ENCODE measurements at regions not wholly inside any gene's neighbourhood (a gene's known extent, or its start where the extent isn't known, plus 50 kb on each side); places are given as distances from the start of the nearest gene placed in this dataset.

- DNase-seq: no peak
Observed at GRCh38 chr1:30032302-30032701, 691.1 kb downstream of the MATN1 start.

- DNase-seq: no peak
Observed at GRCh38 chr1:30029677-30030076, 693.7 kb downstream of the MATN1 start.

- no peak for DNase-seq
Observed at GRCh38 chr1:30028939-30029338, 694.4 kb downstream of the MATN1 start.

- DNase-seq: no peak
Observed at GRCh38 chr1:30028283-30028682, 695.1 kb downstream of the MATN1 start.

GRCh38 chr1:30027247-30027646 is 696.1 kb downstream of the MATN1 start:
- DNase-seq: no peak

GRCh38 chr1:30024411-30025195 is 698.8 kb downstream of the MATN1 start:
- DNase-seq: no peak

- DNase-seq: no peak
Observed at GRCh38 chr1:30023339-30024022, 699.9 kb downstream of the MATN1 start.

- DNase-seq: no peak
Observed at GRCh38 chr1:30014031-30014430, 709.4 kb downstream of the MATN1 start.

- DNase-seq: no peak
Observed at GRCh38 chr1:30012455-30013440, 710.6 kb downstream of the MATN1 start.

GRCh38 chr1:30011970-30012369 is 711.4 kb downstream of the MATN1 start:
- no peak for DNase-seq

GRCh38 chr1:30010506-30011106 is 712.8 kb downstream of the MATN1 start:
- no peak for DNase-seq

GRCh38 chr1:30009720-30010119 is 713.7 kb downstream of the MATN1 start:
- DNase-seq: no peak

GRCh38 chr1:30008998-30009657 is 714.3 kb downstream of the MATN1 start:
- DNase-seq: no peak

- no peak for DNase-seq
Observed at GRCh38 chr1:30008372-30008997, 714.9 kb downstream of the MATN1 start.

GRCh38 chr1:30005972-30006619 is 717.3 kb downstream of the MATN1 start:
- DNase-seq: no peak

GRCh38 chr1:30001732-30002039 is 721.7 kb downstream of the MATN1 start:
- DNase-seq: no peak

GRCh38 chr1:30001011-30001731 is 722.2 kb downstream of the MATN1 start:
- DNase-seq: no peak

GRCh38 chr1:30000266-30000665 is 723.1 kb downstream of the MATN1 start:
- no peak for DNase-seq

- no peak for DNase-seq
Observed at GRCh38 chr1:29999595-29999994, 723.8 kb downstream of the MATN1 start.

GRCh38 chr1:29998686-29999085 is 724.7 kb downstream of the MATN1 start:
- DNase-seq: no peak

Data from skin of body (tissue), 1 donor.